H9 (cell line): ENCODE measurements at regions not wholly inside any gene's neighbourhood (a gene's known extent, or its start where the extent isn't known, plus 50 kb on each side); places are given as distances from the start of the nearest gene placed in this dataset.

Experiments used
- DNase-seq: peaks from one replicate; pipeline ENCODE4 v3.0.0-alpha.2; 2017
- H2AFZ ChIP-seq: one replicate; pipeline ENCODE4 v1.6.1; 2013; ENCODE audit warnings: mild to moderate bottlenecking, low read length, control low read depth, moderate library complexity
- H2AK5ac ChIP-seq: 2 replicates; pipeline ENCODE4 v1.6.1; 2013; ENCODE audit warnings: low read length, control low read depth, mixed read lengths; ENCODE audit not compliant: insufficient read length
- H2BK120ac ChIP-seq: one replicate; pipeline ENCODE4 v1.6.1; 2013; ENCODE audit warnings: low read depth, mild to moderate bottlenecking, low read length, control low read depth, inconsistent platforms; ENCODE audit not compliant: poor library complexity, severe bottlenecking
- H2BK12ac ChIP-seq: 2 replicates; pipeline ENCODE4 v1.6.1; 2013; ENCODE audit warnings: low read length, control low read depth, mixed read lengths, low read depth; ENCODE audit not compliant: insufficient read length
- H2BK15ac ChIP-seq: 2 replicates; pipeline ENCODE4 v1.6.1; 2013; ENCODE audit warnings: low read depth, low read length, control low read depth
- H2BK20ac ChIP-seq: one replicate; pipeline ENCODE4 v1.6.1; 2013; ENCODE audit warnings: low read depth, mild to moderate bottlenecking, low read length, control low read depth, inconsistent platforms; ENCODE audit not compliant: poor library complexity, severe bottlenecking
- H2BK5ac ChIP-seq: 2 replicates; pipeline ENCODE4 v1.6.1; 2013; ENCODE audit warnings: low read length, control low read depth, mixed read lengths; ENCODE audit not compliant: insufficient read length
- H3K14ac ChIP-seq: 2 replicates; pipeline ENCODE4 v1.6.1; 2013; ENCODE audit warnings: low read length, control low read depth; ENCODE audit not compliant: insufficient read depth
- H3K18ac ChIP-seq: 2 replicates; pipeline ENCODE4 v1.6.1; 2013; ENCODE audit warnings: low read depth, mild to moderate bottlenecking, mixed read lengths, low read length, control low read depth; ENCODE audit not compliant: insufficient read length
- H3K23ac ChIP-seq: 2 replicates; pipeline ENCODE4 v1.6.1; 2013; ENCODE audit warnings: low read length, control low read depth, mixed read lengths, low read depth; ENCODE audit not compliant: insufficient read length
- H3K23me2 ChIP-seq: 2 replicates; pipeline ENCODE4 v1.6.1; 2013; ENCODE audit warnings: low read depth, mild to moderate bottlenecking, mixed read lengths, low read length, control low read depth; ENCODE audit not compliant: insufficient read length, poor library complexity, severe bottlenecking
- H3K27ac ChIP-seq: 2 replicates; pipeline ENCODE4 v1.5.1; 2013; ENCODE audit warnings: low read length, control low read depth, mixed read lengths, low read depth; ENCODE audit not compliant: insufficient read length
- H3K27me3 ChIP-seq: 2 replicates; pipeline ENCODE4 v1.6.1; 2013; ENCODE audit warnings: low read length, control low read depth, inconsistent platforms; ENCODE audit not compliant: insufficient read depth
- H3K4ac ChIP-seq: 2 replicates; pipeline ENCODE4 v1.6.1; 2013; ENCODE audit warnings: low read depth, mild to moderate bottlenecking, control low read depth, inconsistent platforms, low read length, moderate library complexity
- H3K4me1 ChIP-seq: 2 replicates; pipeline ENCODE4 v1.6.1; 2013; ENCODE audit warnings: low read length, control low read depth, inconsistent platforms; ENCODE audit not compliant: insufficient read depth
- H3K4me2 ChIP-seq: 2 replicates; pipeline ENCODE4 v1.6.1; 2013; ENCODE audit warnings: low read length, control low read depth, mixed read lengths; ENCODE audit not compliant: insufficient read length, insufficient read depth
- H3K56ac ChIP-seq: 2 replicates; pipeline ENCODE4 v1.6.1; 2013; ENCODE audit warnings: low read depth, mild to moderate bottlenecking, mixed read lengths, low read length, control low read depth; ENCODE audit not compliant: insufficient read length
- H3K79me1 ChIP-seq: 2 replicates; pipeline ENCODE4 v1.6.1; 2013; ENCODE audit warnings: low read depth, mild to moderate bottlenecking, moderate library complexity, low read length, control low read depth, inconsistent platforms; ENCODE audit not compliant: insufficient read depth, poor library complexity, severe bottlenecking
- H3K79me2 ChIP-seq: 2 replicates; pipeline ENCODE4 v1.6.1; 2013; ENCODE audit warnings: low read length, control low read depth, inconsistent platforms; ENCODE audit not compliant: insufficient read depth
- H3K9ac ChIP-seq: 2 replicates; pipeline ENCODE4 v1.6.1; 2013; ENCODE audit warnings: low read length, control low read depth, mixed read lengths; ENCODE audit not compliant: insufficient read length; ENCODE audit errors: extremely low read depth
- H3K9me3 ChIP-seq: one replicate; pipeline ENCODE4 v1.6.1; 2013; ENCODE audit warnings: low read depth, low read length, inconsistent platforms; ENCODE audit not compliant: control insufficient read depth
- H3T11ph ChIP-seq: one replicate; pipeline ENCODE4 v1.6.1; 2013; ENCODE audit warnings: mild to moderate bottlenecking, low read length, control low read depth, inconsistent platforms
- H4K20me1 ChIP-seq: one replicate; pipeline ENCODE4 v1.6.1; 2013; ENCODE audit not compliant: control insufficient read depth, insufficient read length, insufficient read depth
- H4K5ac ChIP-seq: 2 replicates; pipeline ENCODE4 v1.6.1; 2013; ENCODE audit warnings: low read depth, mild to moderate bottlenecking, mixed read lengths, low read length, control low read depth; ENCODE audit not compliant: insufficient read length
- H4K8ac ChIP-seq: replicated peaks from 2 replicates; pipeline ENCODE4 v1.6.1; 2013; ENCODE audit warnings: low read length, control low read depth, mixed read lengths, low read depth; ENCODE audit not compliant: insufficient read length
- H4K91ac ChIP-seq: 2 replicates; pipeline ENCODE4 v1.6.1; 2013; ENCODE audit warnings: low read depth, mild to moderate bottlenecking, moderate library complexity, mixed read lengths, low read length, control low read depth; ENCODE audit not compliant: insufficient read length
- H3K27ac Mint-ChIP-seq, 3 experiments: 2 replicates in 2 of 3; 3 replicates in 1 of 3; pipeline ENCODE4 v1.8.0; 2020 to 2021; ENCODE audit warnings: mixed read lengths in 3 of 3, mild to moderate bottlenecking in 1 of 3, moderate library complexity in 1 of 3
- H3K27me3 Mint-ChIP-seq: 2 replicates; pipeline ENCODE4 v1.8.0; 2021; ENCODE audit warnings: low read depth, mild to moderate bottlenecking, moderate library complexity, mixed read lengths
- H3K36me3 Mint-ChIP-seq, 3 experiments: 2 replicates in 2 of 3; 3 replicates in 1 of 3; pipeline ENCODE4 v1.8.0; 2020 to 2021; ENCODE audit warnings: low read depth in 3 of 3, mixed read lengths in 3 of 3; ENCODE audit not compliant: insufficient read depth in 1 of 3
- H3K4me1 Mint-ChIP-seq, 2 experiments: 2 replicates each; pipeline ENCODE4 v1.8.0; 2020; ENCODE audit warnings: mixed read lengths in 2 of 2
- H3K4me3 Mint-ChIP-seq, 2 experiments: 2 replicates in 1 of 2; 3 replicates in 1 of 2; pipeline ENCODE4 v1.8.0; 2020 to 2021; ENCODE audit warnings: mild to moderate bottlenecking in 2 of 2, mixed read lengths in 2 of 2, moderate library complexity in 1 of 2
- H3K9me3 Mint-ChIP-seq, 2 experiments: 2 replicates in 1 of 2; 3 replicates in 1 of 2; pipeline ENCODE4 v1.8.0; 2020; ENCODE audit warnings: mild to moderate bottlenecking in 2 of 2, mixed read lengths in 2 of 2, moderate library complexity in 1 of 2
- whole genome bisulfite sequencing: extraction: QIAGEN DNeasy Blood & Tissue Kit; methylation state at CpG from one replicate; pipeline ENCODE4 v1.1.7; 2013; ENCODE audit warnings: missing lambda C conversion rate, low lambda C conversion rate, mixed read lengths; ENCODE audit not compliant: insufficient read length; ENCODE audit errors: extremely low coverage; 5-methylcytosine and 5-hydroxymethylcytosine counted together
- TF ChIP-seq, protein P1 (sequence below): fragments of 200-600 bp; sonication (generic); conservative IDR thresholded peaks from 3 replicates; pipeline ENCODE4 v1.8.0; 2021; ENCODE audit warnings: antibody characterized with exemption, mild to moderate bottlenecking

- H3K4me2 ChIP-seq = no peak overlapping the region
- TF ChIP-seq, protein P1, sequence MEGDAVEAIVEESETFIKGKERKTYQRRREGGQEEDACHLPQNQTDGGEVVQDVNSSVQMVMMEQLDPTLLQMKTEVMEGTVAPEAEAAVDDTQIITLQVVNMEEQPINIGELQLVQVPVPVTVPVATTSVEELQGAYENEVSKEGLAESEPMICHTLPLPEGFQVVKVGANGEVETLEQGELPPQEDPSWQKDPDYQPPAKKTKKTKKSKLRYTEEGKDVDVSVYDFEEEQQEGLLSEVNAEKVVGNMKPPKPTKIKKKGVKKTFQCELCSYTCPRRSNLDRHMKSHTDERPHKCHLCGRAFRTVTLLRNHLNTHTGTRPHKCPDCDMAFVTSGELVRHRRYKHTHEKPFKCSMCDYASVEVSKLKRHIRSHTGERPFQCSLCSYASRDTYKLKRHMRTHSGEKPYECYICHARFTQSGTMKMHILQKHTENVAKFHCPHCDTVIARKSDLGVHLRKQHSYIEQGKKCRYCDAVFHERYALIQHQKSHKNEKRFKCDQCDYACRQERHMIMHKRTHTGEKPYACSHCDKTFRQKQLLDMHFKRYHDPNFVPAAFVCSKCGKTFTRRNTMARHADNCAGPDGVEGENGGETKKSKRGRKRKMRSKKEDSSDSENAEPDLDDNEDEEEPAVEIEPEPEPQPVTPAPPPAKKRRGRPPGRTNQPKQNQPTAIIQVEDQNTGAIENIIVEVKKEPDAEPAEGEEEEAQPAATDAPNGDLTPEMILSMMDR = no peak
- no peaks in the 10 kb centered on the region; a peak in 2 of 5 replicates for H3K9me3 Mint-ChIP-seq
- no peak overlapping the region for H3K27ac ChIP-seq
- peaks cover 69% of the 10 kb centered on the region for H3K27me3 Mint-ChIP-seq
- no peaks in the 10 kb centered on the region for H3K79me1 ChIP-seq
- H3K9me3 ChIP-seq = no peaks in the 10 kb centered on the region
- H3T11ph ChIP-seq = no peak overlapping the region
- no peak overlapping the region for H3K23ac ChIP-seq
- H4K5ac ChIP-seq = no peak overlapping the region
- no peaks in the 10 kb centered on the region for H3K4me1 Mint-ChIP-seq
- H2BK15ac ChIP-seq = no peak overlapping the region
- no peak overlapping the region for H4K8ac ChIP-seq
- H3K27me3 ChIP-seq = no peaks in the 10 kb centered on the region; the same call in 1 of the 2 replicates
- H3K18ac ChIP-seq = no peak overlapping the region
- H3K9ac ChIP-seq = no peak overlapping the region
- H2BK20ac ChIP-seq = no peak overlapping the region
- H3K23me2 ChIP-seq = no peaks in the 10 kb centered on the region
- no peaks in the 10 kb centered on the region for H3K36me3 Mint-ChIP-seq
- no peak overlapping the region for H2AK5ac ChIP-seq
- H3K4me1 ChIP-seq = no peaks in the 10 kb centered on the region
- H2BK5ac ChIP-seq = no peak overlapping the region
- H3K79me2 ChIP-seq = no peaks in the 10 kb centered on the region
- no peak overlapping the region for H2BK12ac ChIP-seq
- no CpG with 5 or more reads among the region's 13 CpGs for WGBS
- no peak overlapping the region for H3K4ac ChIP-seq
- no peak overlapping the region for H3K4me3 Mint-ChIP-seq
- H2BK120ac ChIP-seq = no peak overlapping the region
- H3K14ac ChIP-seq = no peak overlapping the region; the same call in 1 of the 2 replicates
- H3K56ac ChIP-seq = no peak overlapping the region
- no peak overlapping the region for H3K27ac Mint-ChIP-seq
- DNase-seq = no peak
- H4K20me1 ChIP-seq = no peaks in the 10 kb centered on the region
- H4K91ac ChIP-seq = no peak overlapping the region
- H2AFZ ChIP-seq = no peak overlapping the region
Observed at GRCh38 chr6:30418448-30418847, 70.9 kb upstream of the HLA-E start.
